DOHH2 (cell line): ENCODE measurements at regions not wholly inside any gene's neighbourhood (a gene's known extent, or its start where the extent isn't known, plus 50 kb on each side); places are given as distances from the start of the nearest gene placed in this dataset.
"Not testable (repeated sequence)": the region's sequence is repeated elsewhere in the genome, so short reads cannot be mapped to it uniquely, and the experiment has no call there.

Experiments used
- CTCF ChIP-seq: fragments of 200-600 bp; sonication (generic); IDR thresholded peaks from one replicate; pipeline ENCODE4 v1.5.1; 2014; ENCODE audit warnings: antibody characterized with exemption, mild to moderate bottlenecking, low read depth, low read length; ENCODE audit not compliant: poor library complexity, severe bottlenecking
- EZH2phosphoT487 ChIP-seq: fragments of 200-600 bp; sonication (generic); IDR thresholded peaks from 2 replicates; pipeline ENCODE4 v1.6.1; 2017; ENCODE audit warnings: borderline replicate concordance, mild to moderate bottlenecking, antibody characterized with exemption, low read length, moderate library complexity, mixed read lengths

- TF ChIP-seq CTCF, EZH2phosphoT487: not testable (repeated sequence)
These were observed 53.0 kb upstream of the C1QTNF3 start for GRCh38 chr5:34096033-34096432.
